HEK293T (cell line): ENCODE measurements at regions not wholly inside any gene's neighbourhood (a gene's known extent, or its start where the extent isn't known, plus 50 kb on each side); places are given as distances from the start of the nearest gene placed in this dataset.

Experiments
- CTCF ChIA-PET: fragments of 350-600 bp; formaldehyde crosslinking; extraction: SDS; loops from one replicate; lab custom pipeline; 2021; ENCODE audit warnings: antibody characterized with exemption, inconsistent platforms; lab: Yijun Ruan, JAX
- POLR2A ChIA-PET: fragments of 350-600 bp; formaldehyde crosslinking; extraction: SDS; loops from one replicate; lab custom pipeline; 2020; ENCODE audit warnings: antibody characterized with exemption, inconsistent platforms; lab: Yijun Ruan, JAX
- DNase-seq: peaks from one replicate; pipeline ENCODE4 v3.0.0; 2012; ENCODE audit warnings: mixed read lengths; ENCODE audit errors: extremely low spot score
- ARNT ChIP-seq: fragments of 450-650 bp; IDR thresholded peaks from 2 replicates; pipeline ENCODE4 v1.6.1; 2017; ENCODE audit warnings: mild to moderate bottlenecking
- BHLHE40 ChIP-seq: fragments of 450-650 bp; IDR thresholded peaks from 2 replicates; pipeline ENCODE4 v1.6.1; 2016; ENCODE audit warnings: mild to moderate bottlenecking, moderate library complexity, borderline replicate concordance
- CTBP1 ChIP-seq: fragments of 450-650 bp; IDR thresholded peaks from 2 replicates; pipeline ENCODE4 v1.6.1; 2016; ENCODE audit warnings: borderline replicate concordance
- ELF4 ChIP-seq: fragments of 450-650 bp; IDR thresholded peaks from 2 replicates; pipeline ENCODE4 v1.6.1; 2017; ENCODE audit warnings: antibody characterized with exemption
- FOXA1 ChIP-seq: fragments of 450-650 bp; IDR thresholded peaks from 2 replicates; pipeline ENCODE4 v1.6.1; 2016; ENCODE audit warnings: mild to moderate bottlenecking
- FOXK2 ChIP-seq: fragments of 450-650 bp; IDR thresholded peaks from 2 replicates; pipeline ENCODE4 v1.6.1; 2016; ENCODE audit warnings: mild to moderate bottlenecking
- FOXM1 ChIP-seq: fragments of 450-650 bp; IDR thresholded peaks from 2 replicates; pipeline ENCODE4 v1.6.1; 2017; ENCODE audit warnings: mild to moderate bottlenecking, borderline replicate concordance
- HDGF ChIP-seq: fragments of 450-650 bp; IDR thresholded peaks from 2 replicates; pipeline ENCODE4 v1.6.1; 2017; ENCODE audit warnings: antibody characterized with exemption, borderline replicate concordance
- L3MBTL2 ChIP-seq: fragments of 450-650 bp; conservative IDR thresholded peaks from 2 replicates; pipeline ENCODE4 v1.6.1; 2016; ENCODE audit warnings: mild to moderate bottlenecking
- LEF1 ChIP-seq: fragments of 450-650 bp; IDR thresholded peaks from 2 replicates; pipeline ENCODE4 v1.6.1; 2017; ENCODE audit warnings: mild to moderate bottlenecking, borderline replicate concordance
- NFRKB ChIP-seq: fragments of 450-650 bp; IDR thresholded peaks from 2 replicates; pipeline ENCODE4 v1.6.1; 2016; ENCODE audit warnings: mild to moderate bottlenecking, moderate library complexity
- SP1 ChIP-seq: fragments of 450-650 bp; IDR thresholded peaks from 2 replicates; pipeline ENCODE4 v1.6.1; 2017
- SUZ12 ChIP-seq: fragments of 450-650 bp; IDR thresholded peaks from 2 replicates; pipeline ENCODE4 v1.6.1; 2016; ENCODE audit warnings: mild to moderate bottlenecking
- TARDBP ChIP-seq: fragments of 450-650 bp; IDR thresholded peaks from 2 replicates; pipeline ENCODE4 v1.6.1; 2016
- ZNF384 ChIP-seq: fragments of 450-650 bp; IDR thresholded peaks from 2 replicates; pipeline ENCODE4 v1.6.1; 2016
- TF ChIP-seq, protein P1 (sequence below): fragments of 450-650 bp; IDR thresholded peaks from 2 replicates; pipeline ENCODE4 v1.6.1; 2016

DNA sequence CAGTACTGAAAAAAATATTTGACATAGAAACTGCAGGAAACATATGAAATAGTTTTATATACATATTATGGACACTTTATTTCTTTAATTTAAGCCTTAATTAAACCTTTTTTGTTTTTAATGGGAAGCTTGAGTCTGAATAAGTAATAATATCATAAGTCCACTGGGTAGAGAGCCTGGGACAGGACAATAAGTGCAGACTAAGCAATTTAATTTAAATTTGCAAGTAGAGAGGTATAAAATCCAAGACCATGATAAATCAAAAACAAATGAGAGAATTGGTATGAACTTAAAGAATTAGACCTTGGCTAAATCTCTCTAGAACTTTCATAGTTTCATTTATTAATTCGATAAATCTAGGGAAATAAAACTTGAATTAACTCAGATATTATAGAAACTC, 571.2 kb downstream of the ARAP2 start:
- TF ChIP-seq FOXA1 (no peak), BHLHE40 (no peak), TARDBP (no peak), HDGF (no peak), FOXM1 (no peak), FOXK2 (no peak), SP1 (no peak), ARNT (no peak), CTBP1 (no peak), L3MBTL2 (no peak), ELF4 (no peak), LEF1 (no peak), NFRKB (no peak), ZNF384 (no peak), SUZ12 (no peak)
- TF ChIP-seq, protein P1, sequence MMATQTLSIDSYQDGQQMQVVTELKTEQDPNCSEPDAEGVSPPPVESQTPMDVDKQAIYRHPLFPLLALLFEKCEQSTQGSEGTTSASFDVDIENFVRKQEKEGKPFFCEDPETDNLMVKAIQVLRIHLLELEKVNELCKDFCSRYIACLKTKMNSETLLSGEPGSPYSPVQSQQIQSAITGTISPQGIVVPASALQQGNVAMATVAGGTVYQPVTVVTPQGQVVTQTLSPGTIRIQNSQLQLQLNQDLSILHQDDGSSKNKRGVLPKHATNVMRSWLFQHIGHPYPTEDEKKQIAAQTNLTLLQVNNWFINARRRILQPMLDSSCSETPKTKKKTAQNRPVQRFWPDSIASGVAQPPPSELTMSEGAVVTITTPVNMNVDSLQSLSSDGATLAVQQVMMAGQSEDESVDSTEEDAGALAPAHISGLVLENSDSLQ: no peak
- ChIA-PET POLR2A (no interaction called here), CTCF (interaction anchor here (0.6 kb wide), 1 partner anchor 74 kb away, joined by 3 read pairs; no protein-coding TSS in a partner anchor)
- no peak for DNase-seq

DNA sequence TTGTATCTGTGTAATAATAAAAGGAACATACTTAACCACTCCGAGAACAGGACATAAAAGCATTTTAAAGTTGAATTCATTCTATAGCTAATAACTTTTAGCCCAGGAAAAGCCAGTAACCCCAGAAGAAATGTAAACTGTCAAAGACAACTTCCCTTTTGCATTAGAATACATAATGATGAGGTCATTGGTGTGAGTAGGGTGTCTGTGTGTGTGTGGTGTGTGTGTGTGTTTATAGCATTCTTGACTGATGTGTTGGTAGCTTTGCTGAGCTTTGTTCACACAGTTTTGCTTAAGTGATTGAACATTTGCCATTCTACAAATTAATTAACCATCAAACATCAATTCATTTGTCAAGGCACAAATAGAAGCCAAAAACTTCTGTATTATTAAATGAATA, 559.6 kb downstream of the ARAP2 start:
- ChIA-PET POLR2A (no interaction called here), CTCF (no interaction called here)
- TF ChIP-seq ZNF384 (no peak), CTBP1 (no peak), ARNT (no peak), L3MBTL2 (no peak), LEF1 (no peak), BHLHE40 (no peak), ELF4 (no peak), TARDBP (no peak), FOXK2 (no peak), SUZ12 (no peak), NFRKB (no peak), FOXM1 (no peak), FOXA1 (no peak), HDGF (no peak), SP1 (no peak)
- TF ChIP-seq, protein P1: no peak
- no peak for DNase-seq

DNA sequence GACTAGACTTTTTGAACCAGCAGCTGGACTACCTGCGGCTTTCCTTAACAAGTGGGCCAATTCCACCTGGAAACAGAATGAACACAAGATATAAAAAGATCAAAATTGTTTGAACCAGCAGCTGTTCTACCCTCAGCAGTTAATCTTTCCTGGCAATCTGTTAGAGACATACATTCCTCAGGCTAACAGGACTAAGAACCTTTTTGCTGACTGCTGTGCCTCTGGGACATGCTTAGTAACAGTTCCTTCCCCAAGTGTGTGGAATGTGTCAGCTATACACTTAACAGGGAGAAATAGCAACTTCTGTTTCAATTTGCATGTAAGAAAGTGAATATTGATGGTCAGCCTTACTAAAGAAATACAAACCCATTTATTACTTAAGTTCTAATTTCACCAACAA, 554.4 kb downstream of the ARAP2 start:
- CTCF ChIA-PET: no interaction called here
- TF ChIP-seq SUZ12 (no peak), NFRKB (no peak), ARNT (no peak)
- POLR2A ChIA-PET: no interaction called here
- no peak for DNase-seq

DNA sequence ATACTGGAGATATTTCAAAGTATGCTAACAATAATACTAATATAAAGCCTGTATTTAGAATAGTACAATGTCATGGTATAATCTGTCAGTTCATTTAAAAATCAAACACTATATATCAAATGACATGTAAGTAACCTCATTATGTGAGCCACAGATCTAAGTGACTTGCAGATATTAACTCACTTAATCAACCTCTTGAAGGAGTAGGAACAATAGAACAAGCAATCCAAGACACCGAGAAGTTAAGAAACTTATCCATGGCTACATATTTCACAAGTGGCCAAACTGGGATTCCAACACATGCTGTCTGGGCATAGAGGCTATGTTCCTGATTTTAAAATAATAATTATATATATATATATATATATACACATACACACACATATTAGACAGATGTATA, 554.0 kb downstream of the ARAP2 start:
- TF ChIP-seq TARDBP (no peak), ELF4 (no peak), L3MBTL2 (no peak), SP1 (no peak), NFRKB (no peak), FOXA1 (no peak), ARNT (no peak), BHLHE40 (no peak), CTBP1 (no peak), FOXM1 (no peak), FOXK2 (no peak), SUZ12 (no peak), ZNF384 (no peak), LEF1 (no peak), HDGF (no peak)
- TF ChIP-seq, protein P1: no peak
- DNase-seq: no peak
- ChIA-PET POLR2A (no interaction called here), CTCF (no interaction called here)

DNA sequence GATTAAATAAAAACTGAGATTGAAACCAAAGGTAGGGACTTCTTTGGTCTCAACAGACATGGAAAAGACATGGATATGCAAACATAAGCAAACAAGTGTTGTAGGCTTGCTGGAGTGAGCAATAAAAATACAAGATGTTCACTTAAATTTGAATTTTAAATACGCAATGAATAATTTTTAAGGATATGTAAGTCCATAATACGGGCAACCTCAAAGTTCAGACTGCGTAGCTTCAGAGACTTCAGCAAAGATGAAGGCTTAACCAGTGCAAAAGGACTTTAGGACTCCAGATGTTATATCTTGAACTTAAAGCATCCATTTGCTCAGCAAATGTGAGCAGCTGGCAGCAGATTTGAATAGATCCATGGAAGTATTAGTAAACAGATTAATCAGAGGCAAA, 549.3 kb downstream of the ARAP2 start:
- DNase-seq: no peak

More for the DNA sequence above, 549.3 kb downstream of the ARAP2 start:
- ChIA-PET POLR2A (no interaction called here), CTCF (no interaction called here)
- TF ChIP-seq SP1 (no peak), ARNT (no peak), FOXK2 (no peak), ZNF384 (no peak), SUZ12 (no peak), BHLHE40 (no peak), FOXA1 (no peak), HDGF (no peak), TARDBP (no peak), ELF4 (no peak), CTBP1 (no peak), NFRKB (no peak), L3MBTL2 (no peak), LEF1 (no peak)
- TF ChIP-seq, protein P1: no peak
